ENCODE measurements at regions not wholly inside any gene's neighbourhood (a gene's known extent, or its start where the extent isn't known, plus 50 kb on each side); places are given as distances from the start of the nearest gene placed in this dataset.

DNA sequence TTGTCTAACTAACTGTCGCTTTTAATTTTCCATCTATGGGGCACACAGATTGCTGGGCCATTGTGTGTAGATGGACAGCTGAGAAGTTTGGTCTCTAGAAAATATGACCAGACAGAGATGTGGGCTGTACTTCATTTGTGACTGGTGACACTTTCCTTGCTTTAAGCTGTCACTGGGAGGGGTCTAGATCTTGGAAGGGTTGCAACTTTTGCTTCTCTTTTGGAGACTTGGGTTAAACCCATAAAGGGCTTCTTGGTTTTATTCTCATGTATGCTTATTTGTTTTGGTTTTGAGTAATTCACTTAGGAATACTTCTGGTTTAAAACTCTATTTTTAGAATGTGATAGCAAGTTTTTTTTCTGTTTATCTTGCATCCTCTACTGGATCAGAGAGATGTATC, 80.2 kb downstream of the ETS2 start:
- TF ChIP-seq, protein P1, sequence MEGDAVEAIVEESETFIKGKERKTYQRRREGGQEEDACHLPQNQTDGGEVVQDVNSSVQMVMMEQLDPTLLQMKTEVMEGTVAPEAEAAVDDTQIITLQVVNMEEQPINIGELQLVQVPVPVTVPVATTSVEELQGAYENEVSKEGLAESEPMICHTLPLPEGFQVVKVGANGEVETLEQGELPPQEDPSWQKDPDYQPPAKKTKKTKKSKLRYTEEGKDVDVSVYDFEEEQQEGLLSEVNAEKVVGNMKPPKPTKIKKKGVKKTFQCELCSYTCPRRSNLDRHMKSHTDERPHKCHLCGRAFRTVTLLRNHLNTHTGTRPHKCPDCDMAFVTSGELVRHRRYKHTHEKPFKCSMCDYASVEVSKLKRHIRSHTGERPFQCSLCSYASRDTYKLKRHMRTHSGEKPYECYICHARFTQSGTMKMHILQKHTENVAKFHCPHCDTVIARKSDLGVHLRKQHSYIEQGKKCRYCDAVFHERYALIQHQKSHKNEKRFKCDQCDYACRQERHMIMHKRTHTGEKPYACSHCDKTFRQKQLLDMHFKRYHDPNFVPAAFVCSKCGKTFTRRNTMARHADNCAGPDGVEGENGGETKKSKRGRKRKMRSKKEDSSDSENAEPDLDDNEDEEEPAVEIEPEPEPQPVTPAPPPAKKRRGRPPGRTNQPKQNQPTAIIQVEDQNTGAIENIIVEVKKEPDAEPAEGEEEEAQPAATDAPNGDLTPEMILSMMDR (IDR thresholded peaks at IDR 0.05; ENCODE audit: low read depth, low read length, poor library complexity, severe bottlenecking): no peak
- no peak for TF ChIP-seq EZH2phosphoT487 (IDR thresholded peaks at IDR 0.05; ENCODE audit: borderline replicate concordance, low read length)
